ENCODE measurements at regions not wholly inside any gene's neighbourhood (a gene's known extent, or its start where the extent isn't known, plus 50 kb on each side); places are given as distances from the start of the nearest gene placed in this dataset.
A peak's percentile ranks its signal among the peaks of the same experiment; 100 is the strongest.

DNA sequence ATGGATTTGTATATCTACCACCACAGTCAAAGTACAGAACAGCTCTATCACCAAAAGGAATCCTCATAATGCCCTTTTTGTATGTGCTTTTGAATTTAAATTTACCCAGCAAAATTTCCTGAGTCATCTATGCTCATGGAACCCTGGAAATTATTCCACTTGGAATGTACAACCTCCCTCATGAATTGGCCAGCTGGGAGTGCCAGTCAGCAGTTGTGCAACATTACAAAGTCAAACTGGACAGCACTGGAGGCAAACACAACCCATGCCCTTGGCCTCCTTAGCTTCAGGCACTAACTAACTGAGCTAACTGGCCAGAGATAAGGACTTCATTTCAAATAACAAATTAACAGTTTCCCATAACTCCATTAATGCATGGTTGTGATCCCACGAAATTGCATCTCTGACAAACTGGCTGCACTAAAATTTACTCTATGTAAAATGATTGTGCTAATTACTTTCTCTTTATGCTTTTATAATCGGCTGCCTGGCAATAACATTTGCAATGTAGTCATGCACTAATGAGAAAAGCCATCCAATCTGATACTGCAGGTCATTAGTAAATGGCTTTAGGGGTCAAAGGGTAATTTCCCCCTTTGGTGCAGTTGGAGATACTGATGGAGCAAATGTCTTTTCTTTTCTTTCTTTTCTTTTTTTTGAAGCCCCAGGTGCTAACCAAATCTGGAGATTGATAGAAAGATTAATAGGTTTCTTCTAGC, 270.5 kb downstream of the ACTR3 start (continued):
- TF ChIP-seq NFE2 (CRISPR knock-in tag; IDR thresholded peaks at IDR 0.05): peak; percentile 57; the same call in 1 of the 2 replicates
- no peak for TF ChIP-seq ZC3H13 (CRISPR knock-in tag; IDR thresholded peaks at IDR 0.05)
- no peak for TF ChIP-seq U2AF2 (IDR thresholded peaks at IDR 0.05; ENCODE audit: low read depth, low read length)
- TF ChIP-seq EP300 (IDR thresholded peaks at IDR 0.05; ENCODE audit: low read depth in 2 of 2, low read length in 2 of 2): peak in 1 of 2 experiments; percentile 76; a peak in 2 of 4 replicates
- no peak; the same call in 1 of the 2 replicates for TF ChIP-seq EP300 (CRISPR knock-in tag; IDR thresholded peaks at IDR 0.05; ENCODE audit: borderline replicate concordance)
- no peak for TF ChIP-seq ZNF790 (CRISPR knock-in tag; IDR thresholded peaks at IDR 0.05; ENCODE audit: borderline replicate concordance)
- TF ChIP-seq, protein P1, sequence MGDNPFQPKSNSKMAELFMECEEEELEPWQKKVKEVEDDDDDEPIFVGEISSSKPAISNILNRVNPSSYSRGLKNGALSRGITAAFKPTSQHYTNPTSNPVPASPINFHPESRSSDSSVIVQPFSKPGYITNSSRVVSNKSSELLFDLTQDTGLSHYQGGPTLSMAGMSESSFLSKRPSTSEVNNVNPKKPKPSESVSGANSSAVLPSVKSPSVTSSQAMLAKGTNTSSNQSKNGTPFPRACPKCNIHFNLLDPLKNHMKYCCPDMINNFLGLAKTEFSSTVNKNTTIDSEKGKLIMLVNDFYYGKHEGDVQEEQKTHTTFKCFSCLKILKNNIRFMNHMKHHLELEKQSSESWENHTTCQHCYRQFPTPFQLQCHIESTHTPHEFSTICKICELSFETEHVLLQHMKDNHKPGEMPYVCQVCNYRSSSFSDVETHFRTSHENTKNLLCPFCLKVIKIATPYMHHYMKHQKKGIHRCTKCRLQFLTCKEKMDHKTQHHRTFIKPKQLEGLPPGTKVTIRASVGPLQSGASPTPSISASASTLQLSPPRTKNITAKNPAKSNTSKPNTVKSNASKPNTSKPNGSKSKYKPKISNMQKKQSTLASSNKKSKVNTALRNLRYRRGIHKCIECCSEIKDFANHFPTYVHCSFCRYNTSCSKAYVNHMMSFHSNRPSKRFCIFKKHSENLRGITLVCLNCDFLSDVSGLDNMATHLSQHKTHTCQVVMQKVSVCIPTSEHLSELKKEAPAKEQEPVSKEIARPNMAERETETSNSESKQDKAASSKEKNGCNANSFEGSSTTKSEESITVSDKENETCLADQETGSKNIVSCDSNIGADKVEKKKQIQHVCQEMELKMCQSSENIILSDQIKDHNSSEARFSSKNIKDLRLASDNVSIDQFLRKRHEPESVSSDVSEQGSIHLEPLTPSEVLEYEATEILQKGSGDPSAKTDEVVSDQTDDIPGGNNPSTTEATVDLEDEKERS (CRISPR knock-in tag; IDR thresholded peaks at IDR 0.05): no peak
- no peak; the same call in 1 of the 2 replicates for TF ChIP-seq EED (CRISPR knock-in tag; IDR thresholded peaks at IDR 0.05)
- TF ChIP-seq, protein P2, sequence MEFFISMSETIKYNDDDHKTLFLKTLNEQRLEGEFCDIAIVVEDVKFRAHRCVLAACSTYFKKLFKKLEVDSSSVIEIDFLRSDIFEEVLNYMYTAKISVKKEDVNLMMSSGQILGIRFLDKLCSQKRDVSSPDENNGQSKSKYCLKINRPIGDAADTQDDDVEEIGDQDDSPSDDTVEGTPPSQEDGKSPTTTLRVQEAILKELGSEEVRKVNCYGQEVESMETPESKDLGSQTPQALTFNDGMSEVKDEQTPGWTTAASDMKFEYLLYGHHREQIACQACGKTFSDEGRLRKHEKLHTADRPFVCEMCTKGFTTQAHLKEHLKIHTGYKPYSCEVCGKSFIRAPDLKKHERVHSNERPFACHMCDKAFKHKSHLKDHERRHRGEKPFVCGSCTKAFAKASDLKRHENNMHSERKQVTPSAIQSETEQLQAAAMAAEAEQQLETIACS (CRISPR knock-in tag; IDR thresholded peaks at IDR 0.05): no peak
- TF ChIP-seq ZNF775 (CRISPR knock-in tag; IDR thresholded peaks at IDR 0.05; ENCODE audit: borderline replicate concordance): no peak
- TF ChIP-seq DNMT1 (CRISPR knock-in tag; IDR thresholded peaks at IDR 0.05): no peak
- peak; percentile 81 for TF ChIP-seq HNF4A (CRISPR knock-in tag; IDR thresholded peaks at IDR 0.05)
- no peak for TF ChIP-seq ZNF30 (CRISPR knock-in tag; IDR thresholded peaks at IDR 0.05)
- TF ChIP-seq, protein P3, sequence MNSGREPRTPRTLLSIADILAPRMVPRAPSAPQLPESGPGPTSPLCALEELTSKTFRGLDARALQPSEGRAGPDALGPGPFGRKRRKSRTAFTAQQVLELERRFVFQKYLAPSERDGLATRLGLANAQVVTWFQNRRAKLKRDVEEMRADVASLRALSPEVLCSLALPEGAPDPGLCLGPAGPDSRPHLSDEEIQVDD (CRISPR knock-in tag; IDR thresholded peaks at IDR 0.05; ENCODE audit: borderline replicate concordance): no peak
- TF ChIP-seq, protein P4, sequence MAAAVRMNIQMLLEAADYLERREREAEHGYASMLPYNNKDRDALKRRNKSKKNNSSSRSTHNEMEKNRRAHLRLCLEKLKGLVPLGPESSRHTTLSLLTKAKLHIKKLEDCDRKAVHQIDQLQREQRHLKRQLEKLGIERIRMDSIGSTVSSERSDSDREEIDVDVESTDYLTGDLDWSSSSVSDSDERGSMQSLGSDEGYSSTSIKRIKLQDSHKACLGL (CRISPR knock-in tag; IDR thresholded peaks at IDR 0.05): no peak
- 0 out of 2 replicates have a peak, but pooled peaks have one; percentile 31 for TF ChIP-seq TSC22D2 (CRISPR knock-in tag; IDR thresholded peaks at IDR 0.05; ENCODE audit: borderline replicate concordance)
- TF ChIP-seq RCOR2 (CRISPR knock-in tag; IDR thresholded peaks at IDR 0.05): 0 out of 2 replicates have a peak, but pooled peaks have one; percentile 63
- TF ChIP-seq SRSF4 (IDR thresholded peaks at IDR 0.05; ENCODE audit: low read depth, low read length, poor library complexity, severe bottlenecking): no peak
- TF ChIP-seq GATA4 (IDR thresholded peaks at IDR 0.05; ENCODE audit: borderline replicate concordance, low read depth): no peak; the same call in 1 of the 2 replicates
- no peak for TF ChIP-seq XRCC5 (optimal IDR thresholded peaks at IDR 0.05; ENCODE audit: low read length)
- TF ChIP-seq GFI1 (CRISPR knock-in tag; IDR thresholded peaks at IDR 0.05; ENCODE audit: borderline replicate concordance): no peak
- TF ChIP-seq, protein P5, sequence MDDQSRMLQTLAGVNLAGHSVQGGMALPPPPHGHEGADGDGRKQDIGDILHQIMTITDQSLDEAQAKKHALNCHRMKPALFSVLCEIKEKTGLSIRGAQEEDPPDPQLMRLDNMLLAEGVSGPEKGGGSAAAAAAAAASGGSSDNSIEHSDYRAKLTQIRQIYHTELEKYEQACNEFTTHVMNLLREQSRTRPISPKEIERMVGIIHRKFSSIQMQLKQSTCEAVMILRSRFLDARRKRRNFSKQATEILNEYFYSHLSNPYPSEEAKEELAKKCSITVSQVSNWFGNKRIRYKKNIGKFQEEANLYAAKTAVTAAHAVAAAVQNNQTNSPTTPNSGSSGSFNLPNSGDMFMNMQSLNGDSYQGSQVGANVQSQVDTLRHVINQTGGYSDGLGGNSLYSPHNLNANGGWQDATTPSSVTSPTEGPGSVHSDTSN (CRISPR knock-in tag; IDR thresholded peaks at IDR 0.05; ENCODE audit: borderline replicate concordance): no peak
